ENCODE measurements at regions not wholly inside any gene's neighbourhood (a gene's known extent, or its start where the extent isn't known, plus 50 kb on each side); places are given as distances from the start of the nearest gene placed in this dataset.

GRCh38 chr12:72774023-72774422, 501.9 kb downstream of the TRHDE start:
- Histone ChIP-seq H3K9ac (ENCODE audit: low read length) (no peak overlapping the region), H3K4me1 (ENCODE audit: control insufficient read depth, insufficient read depth, low read length) (no peaks in the 10 kb centered on the region), H3K36me3 (ENCODE audit: control insufficient read depth, insufficient read depth, low read length, severe bottlenecking) (no peaks in the 10 kb centered on the region), H3K27me3 (replicated peaks; ENCODE audit: control insufficient read depth, insufficient read depth, low read length) (no peaks in the 10 kb centered on the region), H3K9me3 (ENCODE audit: control insufficient read depth, low read length) (peaks cover 4% of the 10 kb centered on the region), H3K4me3 (ENCODE audit: low read length) (no peak overlapping the region)
- no peak for DNase-seq (ENCODE audit: low read depth)

DNA sequence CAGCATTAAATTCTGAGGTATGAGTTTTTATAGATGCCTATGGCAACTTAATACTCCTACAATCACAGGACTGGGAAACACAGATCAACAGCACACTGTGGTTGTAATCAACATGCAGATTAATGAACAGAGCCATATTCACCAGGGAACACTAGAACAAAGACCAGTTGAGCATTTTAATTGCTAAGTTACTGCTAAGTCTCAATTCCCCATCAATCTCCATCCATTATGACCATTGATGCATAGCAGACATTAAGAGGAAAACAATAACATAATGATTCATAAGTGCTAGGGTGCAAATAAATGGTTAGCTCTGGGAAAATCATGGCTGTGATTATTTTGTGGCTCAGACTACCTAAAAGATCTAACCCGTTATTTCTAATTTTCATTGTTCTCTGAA, 505.6 kb downstream of the TRHDE start:
- H3K9me3 ChIP-seq (ENCODE audit: control insufficient read depth, low read length) = no peaks in the 10 kb centered on the region
- H3K27me3 ChIP-seq (replicated peaks; ENCODE audit: control insufficient read depth, insufficient read depth, low read length) = no peaks in the 10 kb centered on the region
- H3K4me1 ChIP-seq (ENCODE audit: control insufficient read depth, insufficient read depth, low read length) = no peaks in the 10 kb centered on the region
- no peak for DNase-seq (ENCODE audit: low read depth)
- H3K4me3 ChIP-seq (ENCODE audit: low read length) = no peak overlapping the region
- H3K9ac ChIP-seq (ENCODE audit: low read length) = no peak overlapping the region
- H3K36me3 ChIP-seq (ENCODE audit: control insufficient read depth, insufficient read depth, low read length, severe bottlenecking) = no peaks in the 10 kb centered on the region

DNA sequence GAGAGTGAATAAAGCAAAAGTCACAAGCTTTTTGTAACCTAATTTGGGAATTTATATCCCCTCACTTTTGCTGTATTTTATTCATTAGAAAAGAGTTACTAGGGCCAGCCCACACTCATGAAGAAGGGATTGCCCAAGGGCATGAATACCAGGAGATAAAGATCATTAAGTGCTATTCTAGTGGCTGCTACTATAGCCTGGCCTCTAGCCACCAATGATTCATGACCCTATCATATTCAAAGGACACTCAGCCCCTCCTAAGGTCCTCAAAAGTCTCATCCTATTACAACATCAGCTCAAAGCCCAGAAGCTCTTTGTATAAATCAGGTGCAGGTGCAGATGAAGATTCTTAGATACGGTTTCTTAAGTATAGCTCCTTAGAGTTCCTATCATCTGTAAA, 518.1 kb downstream of the TRHDE start:
- no peaks in the 10 kb centered on the region for H3K27me3 ChIP-seq (replicated peaks; ENCODE audit: control insufficient read depth, insufficient read depth, low read length)
- H3K9me3 ChIP-seq (ENCODE audit: control insufficient read depth, low read length) = peaks cover 10% of the 10 kb centered on the region
- H3K4me1 ChIP-seq (ENCODE audit: control insufficient read depth, insufficient read depth, low read length) = no peaks in the 10 kb centered on the region
- no peak overlapping the region for H3K4me3 ChIP-seq (ENCODE audit: low read length)
- H3K36me3 ChIP-seq (ENCODE audit: control insufficient read depth, insufficient read depth, low read length, severe bottlenecking) = no peaks in the 10 kb centered on the region
- no peak overlapping the region for H3K9ac ChIP-seq (ENCODE audit: low read length)
- no peak for DNase-seq (ENCODE audit: low read depth)

- no peak for DNase-seq (ENCODE audit: low read depth)
- no peaks in the 10 kb centered on the region for H3K27me3 ChIP-seq (replicated peaks; ENCODE audit: control insufficient read depth, insufficient read depth, low read length)
- no peak overlapping the region for H3K4me3 ChIP-seq (ENCODE audit: low read length)
- H3K4me1 ChIP-seq (ENCODE audit: control insufficient read depth, insufficient read depth, low read length) = no peaks in the 10 kb centered on the region
- H3K36me3 ChIP-seq (ENCODE audit: control insufficient read depth, insufficient read depth, low read length, severe bottlenecking) = no peaks in the 10 kb centered on the region
- H3K9ac ChIP-seq (ENCODE audit: low read length) = no peak overlapping the region
- H3K9me3 ChIP-seq (ENCODE audit: control insufficient read depth, low read length) = peaks cover 10% of the 10 kb centered on the region
These were observed 520.7 kb downstream of the TRHDE start for GRCh38 chr12:72792889-72793288.

DNA sequence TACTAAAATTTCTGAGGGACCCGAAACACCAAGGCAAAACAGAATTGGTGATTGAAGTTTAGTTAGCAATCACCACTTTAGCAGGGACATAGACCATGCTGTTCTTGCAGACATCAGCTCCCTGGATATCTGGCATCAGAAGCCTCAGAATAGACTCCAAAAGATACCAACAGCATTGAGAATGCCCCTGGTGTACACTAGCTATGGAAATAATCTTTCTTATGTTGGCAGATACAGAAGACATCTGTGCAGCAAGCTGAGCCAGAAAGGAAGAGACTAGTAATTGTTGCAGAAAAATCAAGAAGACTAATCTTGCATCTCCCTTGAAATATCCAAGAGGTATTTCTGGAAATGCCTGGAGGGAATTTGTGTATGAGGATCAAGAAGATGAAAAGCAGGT, 521.6 kb downstream of the TRHDE start:
- DNase-seq (ENCODE audit: low read depth) = no peak
- H3K9me3 ChIP-seq (ENCODE audit: control insufficient read depth, low read length) = peaks cover 10% of the 10 kb centered on the region
- no peaks in the 10 kb centered on the region for H3K27me3 ChIP-seq (replicated peaks; ENCODE audit: control insufficient read depth, insufficient read depth, low read length)
- H3K36me3 ChIP-seq (ENCODE audit: control insufficient read depth, insufficient read depth, low read length, severe bottlenecking) = no peaks in the 10 kb centered on the region
- H3K9ac ChIP-seq (ENCODE audit: low read length) = no peak overlapping the region
- no peaks in the 10 kb centered on the region for H3K4me1 ChIP-seq (ENCODE audit: control insufficient read depth, insufficient read depth, low read length)
- no peak overlapping the region for H3K4me3 ChIP-seq (ENCODE audit: low read length)

DNA sequence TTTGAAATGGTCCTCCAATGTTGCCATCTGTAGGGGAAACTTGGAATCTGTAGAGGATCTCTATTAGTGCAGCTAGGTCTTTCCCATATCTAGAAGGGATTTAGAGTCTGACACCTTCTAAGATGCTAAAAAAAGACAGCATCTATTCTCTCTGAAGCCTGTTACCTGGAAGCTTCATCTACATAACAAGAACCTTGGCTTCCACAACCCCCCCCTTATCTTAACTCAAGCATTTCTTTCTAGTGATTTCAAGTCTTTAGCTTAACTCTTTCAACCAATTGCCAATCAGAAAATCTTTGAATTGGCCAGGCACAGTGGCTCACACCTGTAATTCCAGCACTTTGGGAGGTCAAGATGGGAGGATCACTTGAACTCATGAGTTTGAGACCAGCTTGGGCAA, 543.3 kb downstream of the TRHDE start:
- Histone ChIP-seq H3K4me3 (ENCODE audit: low read length) (no peak overlapping the region), H3K27me3 (replicated peaks; ENCODE audit: control insufficient read depth, insufficient read depth, low read length) (no peaks in the 10 kb centered on the region), H3K36me3 (ENCODE audit: control insufficient read depth, insufficient read depth, low read length, severe bottlenecking) (no peaks in the 10 kb centered on the region), H3K4me1 (ENCODE audit: control insufficient read depth, insufficient read depth, low read length) (no peaks in the 10 kb centered on the region), H3K9ac (ENCODE audit: low read length) (no peak overlapping the region), H3K9me3 (ENCODE audit: control insufficient read depth, low read length) (peaks cover 14% of the 10 kb centered on the region)
- no peak for DNase-seq (ENCODE audit: low read depth)

- peaks cover 3% of the 10 kb centered on the region for H3K9me3 ChIP-seq (ENCODE audit: control insufficient read depth, low read length)
- H3K36me3 ChIP-seq (ENCODE audit: control insufficient read depth, insufficient read depth, low read length, severe bottlenecking) = no peaks in the 10 kb centered on the region
- H3K4me1 ChIP-seq (ENCODE audit: control insufficient read depth, insufficient read depth, low read length) = no peaks in the 10 kb centered on the region
- H3K9ac ChIP-seq (ENCODE audit: low read length) = no peak overlapping the region
- H3K4me3 ChIP-seq (ENCODE audit: low read length) = no peak overlapping the region
- DNase-seq (ENCODE audit: low read depth) = no peak
- no peaks in the 10 kb centered on the region for H3K27me3 ChIP-seq (replicated peaks; ENCODE audit: control insufficient read depth, insufficient read depth, low read length)
These were observed 556.6 kb downstream of the TRHDE start for GRCh38 chr12:72828662-72829324.

GRCh38 chr12:72829838-72830237, 557.7 kb downstream of the TRHDE start:
- DNase-seq (ENCODE audit: low read depth) = no peak
- Histone ChIP-seq H3K9ac (ENCODE audit: low read length) (no peak overlapping the region), H3K36me3 (ENCODE audit: control insufficient read depth, insufficient read depth, low read length, severe bottlenecking) (no peaks in the 10 kb centered on the region), H3K4me1 (ENCODE audit: control insufficient read depth, insufficient read depth, low read length) (no peaks in the 10 kb centered on the region), H3K4me3 (ENCODE audit: low read length) (no peak overlapping the region), H3K27me3 (replicated peaks; ENCODE audit: control insufficient read depth, insufficient read depth, low read length) (no peaks in the 10 kb centered on the region), H3K9me3 (ENCODE audit: control insufficient read depth, low read length) (peaks cover 3% of the 10 kb centered on the region)

GRCh38 chr12:72832024-72832423, 559.9 kb downstream of the TRHDE start:
- Histone ChIP-seq H3K4me3 (ENCODE audit: low read length) (no peak overlapping the region), H3K27me3 (replicated peaks; ENCODE audit: control insufficient read depth, insufficient read depth, low read length) (no peaks in the 10 kb centered on the region), H3K9ac (ENCODE audit: low read length) (no peak overlapping the region), H3K36me3 (ENCODE audit: control insufficient read depth, insufficient read depth, low read length, severe bottlenecking) (no peaks in the 10 kb centered on the region), H3K9me3 (ENCODE audit: control insufficient read depth, low read length) (peaks cover 3% of the 10 kb centered on the region), H3K4me1 (ENCODE audit: control insufficient read depth, insufficient read depth, low read length) (no peaks in the 10 kb centered on the region)
- DNase-seq (ENCODE audit: low read depth) = no peak

DNA sequence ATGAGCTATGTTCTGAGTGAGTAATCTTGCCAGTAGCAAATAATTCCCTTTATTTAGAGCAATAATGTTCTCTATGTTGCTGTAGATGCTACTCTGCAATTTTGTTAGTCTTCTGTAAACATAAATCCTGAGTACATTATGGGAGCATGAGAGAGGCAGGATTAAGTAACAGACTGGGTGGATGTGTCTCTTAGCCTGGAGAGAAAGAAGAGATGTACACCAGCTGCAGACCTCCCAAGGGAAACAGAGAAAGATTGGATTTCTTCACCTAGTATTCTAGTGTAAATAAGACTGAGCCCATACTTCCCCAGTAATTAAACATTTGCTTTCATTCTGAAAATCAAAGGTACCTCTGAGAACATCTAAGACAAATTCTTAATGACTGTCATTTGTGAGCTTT, 564.0 kb downstream of the TRHDE start:
- DNase-seq (ENCODE audit: low read depth) = no peak
- Histone ChIP-seq H3K27me3 (replicated peaks; ENCODE audit: control insufficient read depth, insufficient read depth, low read length) (no peaks in the 10 kb centered on the region), H3K4me1 (ENCODE audit: control insufficient read depth, insufficient read depth, low read length) (no peaks in the 10 kb centered on the region), H3K4me3 (ENCODE audit: low read length) (no peak overlapping the region), H3K36me3 (ENCODE audit: control insufficient read depth, insufficient read depth, low read length, severe bottlenecking) (no peaks in the 10 kb centered on the region), H3K9me3 (ENCODE audit: control insufficient read depth, low read length) (peaks cover 3% of the 10 kb centered on the region), H3K9ac (ENCODE audit: low read length) (no peak overlapping the region)

- H3K9ac ChIP-seq (ENCODE audit: low read length) = no peak overlapping the region
- H3K9me3 ChIP-seq (ENCODE audit: control insufficient read depth, low read length) = peaks cover 4% of the 10 kb centered on the region
- no peaks in the 10 kb centered on the region for H3K36me3 ChIP-seq (ENCODE audit: control insufficient read depth, insufficient read depth, low read length, severe bottlenecking)
- H3K4me3 ChIP-seq (ENCODE audit: low read length) = no peak overlapping the region
- no peaks in the 10 kb centered on the region for H3K4me1 ChIP-seq (ENCODE audit: control insufficient read depth, insufficient read depth, low read length)
- no peak for DNase-seq (ENCODE audit: low read depth)
- no peaks in the 10 kb centered on the region for H3K27me3 ChIP-seq (replicated peaks; ENCODE audit: control insufficient read depth, insufficient read depth, low read length)
These were observed 567.5 kb downstream of the TRHDE start for GRCh38 chr12:72839696-72840095.

DNA sequence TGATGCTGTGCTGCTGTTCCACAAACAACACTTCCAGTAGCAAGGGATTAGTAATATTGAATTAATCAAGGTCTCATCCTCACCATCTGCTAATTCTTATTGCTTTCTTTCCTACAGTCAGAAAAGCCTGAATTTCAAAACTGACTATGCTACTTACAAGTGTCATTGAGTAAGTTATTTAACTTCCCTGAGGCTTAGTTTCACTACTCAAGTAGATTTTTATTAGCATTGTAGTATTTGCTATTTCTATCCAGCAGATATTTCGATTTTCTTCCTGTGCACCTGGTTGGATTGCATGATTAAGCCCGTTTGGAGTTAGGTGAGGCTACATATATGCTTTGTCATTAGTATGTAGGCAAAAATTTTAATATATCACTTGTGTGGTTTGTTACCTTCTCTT, 591.5 kb downstream of the TRHDE start:
- no peak overlapping the region for H3K4me3 ChIP-seq (ENCODE audit: low read length)
- H3K4me1 ChIP-seq (ENCODE audit: control insufficient read depth, insufficient read depth, low read length) = no peaks in the 10 kb centered on the region
- DNase-seq (ENCODE audit: low read depth) = no peak
- no peaks in the 10 kb centered on the region for H3K36me3 ChIP-seq (ENCODE audit: control insufficient read depth, insufficient read depth, low read length, severe bottlenecking)
- H3K9me3 ChIP-seq (ENCODE audit: control insufficient read depth, low read length) = no peaks in the 10 kb centered on the region
- no peak overlapping the region for H3K9ac ChIP-seq (ENCODE audit: low read length)
- H3K27me3 ChIP-seq (replicated peaks; ENCODE audit: control insufficient read depth, insufficient read depth, low read length) = no peaks in the 10 kb centered on the region

All from adipocyte (in vitro differentiated cells).